ENCODE measurements at regions not wholly inside any gene's neighbourhood (a gene's known extent, or its start where the extent isn't known, plus 50 kb on each side); places are given as distances from the start of the nearest gene placed in this dataset.

- Histone ChIP-seq H3K4me3 (ENCODE audit: low read depth, low read length, poor library complexity, severe bottlenecking) (no peak overlapping the region), H3K9me2 (ENCODE audit: insufficient read depth, low read length) (no peaks in the 10 kb centered on the region), H2AFZ (ENCODE audit: low read length) (no peak overlapping the region), H3K79me2 (ENCODE audit: insufficient read depth, low read depth, low read length) (no peaks in the 10 kb centered on the region), H4K20me1 (ENCODE audit: insufficient read depth, low read length) (no peaks in the 10 kb centered on the region), H3K27ac (ENCODE audit: low read depth, low read length, poor library complexity, severe bottlenecking) (no peak overlapping the region), H3K36me3 (ENCODE audit: insufficient read depth, low read length) (no peaks in the 10 kb centered on the region), H3K4me2 (ENCODE audit: low read length) (no peak overlapping the region), H3K4me1 (ENCODE audit: insufficient read depth, low read length, poor library complexity, severe bottlenecking) (no peaks in the 10 kb centered on the region), H3K9me3 (ENCODE audit: low read length) (no peaks in the 10 kb centered on the region)
- ChIA-PET POLR2A (no interaction called here), CTCF (ENCODE audit: unreplicated experiment) (no interaction called here)
- TF ChIP-seq EZH2phosphoT487 (IDR thresholded peaks at IDR 0.05; ENCODE audit: borderline replicate concordance, low read depth, low read length) (no peak), CTCF (conservative IDR thresholded peaks at IDR 0.05; ENCODE audit: low read length) (no peak)
- no TSS peak for BruUV-seq (replicated peaks)
- intact Hi-C loops (cut with micrococcal nuclease; ENCODE audit: unreplicated experiment): no loop called here
- no peak for DNase-seq (ENCODE audit: low spot score)
Observed at GRCh38 chrY:12537226-12537854, 163.7 kb upstream of the USP9Y start.

- Histone ChIP-seq H4K20me1 (ENCODE audit: insufficient read depth, low read length) (no peaks in the 10 kb centered on the region), H2AFZ (ENCODE audit: low read length) (no peak overlapping the region), H3K9me3 (ENCODE audit: low read length) (no peaks in the 10 kb centered on the region), H3K79me2 (ENCODE audit: insufficient read depth, low read depth, low read length) (no peaks in the 10 kb centered on the region), H3K4me1 (ENCODE audit: insufficient read depth, low read length, poor library complexity, severe bottlenecking) (no peaks in the 10 kb centered on the region), H3K4me2 (ENCODE audit: low read length) (no peak overlapping the region), H3K9me2 (ENCODE audit: insufficient read depth, low read length) (no peaks in the 10 kb centered on the region), H3K36me3 (ENCODE audit: insufficient read depth, low read length) (no peaks in the 10 kb centered on the region), H3K27ac (ENCODE audit: low read depth, low read length, poor library complexity, severe bottlenecking) (no peak overlapping the region), H3K4me3 (ENCODE audit: low read depth, low read length, poor library complexity, severe bottlenecking) (no peak overlapping the region)
- intact Hi-C loops (cut with micrococcal nuclease; ENCODE audit: unreplicated experiment): no loop called here
- CTCF ChIA-PET (ENCODE audit: unreplicated experiment): no interaction called here
- TF ChIP-seq CTCF (conservative IDR thresholded peaks at IDR 0.05; ENCODE audit: low read length) (no peak), EZH2phosphoT487 (IDR thresholded peaks at IDR 0.05; ENCODE audit: borderline replicate concordance, low read depth, low read length) (no peak)
- no TSS peak for BruUV-seq (replicated peaks)
- POLR2A ChIA-PET: interaction anchor here (0.7 kb wide), 1 partner anchor 1318 kb away, joined by 3 read pairs; no protein-coding TSS in a partner anchor
- DNase-seq (ENCODE audit: low spot score): no peak
Observed at GRCh38 chrY:12546746-12547420, 154.1 kb upstream of the USP9Y start.
